Naive B cell (primary cell): ENCODE measurements at regions not wholly inside any gene's neighbourhood (a gene's known extent, or its start where the extent isn't known, plus 50 kb on each side); places are given as distances from the start of the nearest gene placed in this dataset.

Source experiments
- ATAC-seq, 2 donors: fragments of 150-1000 bp; cut with Tn5 transposase; 2 replicates each; pipeline ENCODE4 v1.10.0; 2021; ENCODE audit warnings: low read depth in 2 of 2, mild to moderate bottlenecking in 2 of 2, moderate library complexity in 2 of 2
- DNase-seq: peaks from one replicate; pipeline ENCODE4 v3.0.0; 2022
- H3K27ac Mint-ChIP-seq, 6 donors: one replicate each; pipeline ENCODE4 v1.8.0; 2020 to 2022; ENCODE audit warnings: mild to moderate bottlenecking in 6 of 6, mixed read lengths in 6 of 6, moderate library complexity in 5 of 6, inconsistent platforms in 2 of 6
- H3K27me3 Mint-ChIP-seq, 3 donors: one replicate each; pipeline ENCODE4 v1.8.0; 2021 to 2022; ENCODE audit warnings: mixed read lengths in 3 of 3, mild to moderate bottlenecking in 1 of 3
- H3K36me3 Mint-ChIP-seq, 2 donors: one replicate each; pipeline ENCODE4 v1.8.0; 2020 to 2022; ENCODE audit warnings: mixed read lengths in 2 of 2, inconsistent platforms in 1 of 2, mild to moderate bottlenecking in 1 of 2
- H3K4me1 Mint-ChIP-seq, 3 donors: one replicate each; pipeline ENCODE4 v1.8.0; 2020 to 2022; ENCODE audit warnings: mixed read lengths in 3 of 3, inconsistent platforms in 1 of 3, mild to moderate bottlenecking in 1 of 3, moderate library complexity in 1 of 3
- H3K4me3 Mint-ChIP-seq, 8 donors: one replicate each; pipeline ENCODE4 v1.8.0; 2020 to 2022; ENCODE audit warnings: mild to moderate bottlenecking in 8 of 8, mixed read lengths in 8 of 8, moderate library complexity in 8 of 8, inconsistent platforms in 2 of 8
- H3K9me3 Mint-ChIP-seq, 7 donors: one replicate each; pipeline ENCODE4 v1.8.0; 2020 to 2022; ENCODE audit warnings: mixed read lengths in 7 of 7, mild to moderate bottlenecking in 5 of 7, inconsistent platforms in 2 of 7, moderate library complexity in 1 of 7

GRCh38 chr10:31140716-31141115, 109.1 kb upstream of the ZNF438 start:
- no peak overlapping the region for H3K27ac Mint-ChIP-seq
- peaks cover 2 to 11% (median 3%) of the 10 kb centered on the region in 3 donors for H3K27me3 Mint-ChIP-seq
- ATAC-seq (no peak), DNase-seq (no peak)
- H3K4me3 Mint-ChIP-seq, result no peak overlapping the region
- H3K4me1 Mint-ChIP-seq, result peaks cover 7 to 10% (median 8%) of the 10 kb centered on the region in 3 donors
- no peaks in the 10 kb centered on the region for H3K36me3 Mint-ChIP-seq
- no peaks in the 10 kb centered on the region for H3K9me3 Mint-ChIP-seq

DNA sequence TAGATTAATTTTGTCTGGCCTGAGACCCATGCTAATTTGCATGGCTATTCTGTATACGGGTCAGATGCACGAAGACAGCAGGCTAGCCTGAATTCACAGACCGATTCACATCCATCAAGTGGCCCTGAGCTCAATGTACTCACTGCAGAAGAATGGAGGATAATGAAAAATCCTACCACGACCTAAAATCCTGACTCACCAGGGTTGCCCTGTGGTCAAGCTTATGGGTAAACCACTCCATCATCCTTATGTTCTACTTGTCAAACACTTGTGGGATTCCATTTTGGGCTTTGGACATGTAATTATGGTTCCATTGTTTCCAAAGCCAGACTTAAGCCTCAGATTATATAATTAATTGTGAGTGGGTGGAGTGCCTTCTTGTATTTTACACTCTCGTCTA, 110.4 kb upstream of the ZNF438 start:
- Mint-ChIP-seq H3K4me1 (peaks cover 6 to 13% (median 8%) of the 10 kb centered on the region in 3 donors), H3K36me3 (no peaks in the 10 kb centered on the region), H3K4me3 (no peak overlapping the region), H3K27me3 (peaks cover 13 to 17% (median 16%) of the 10 kb centered on the region in 3 donors), H3K27ac (peak overlapping the region in 1 of 6 donors; percentile 36), H3K9me3 (no peaks in the 10 kb centered on the region)
- DNase-seq (no peak), ATAC-seq (no peak)

GRCh38 chr10:31143331-31143935, 111.8 kb upstream of the ZNF438 start:
- Mint-ChIP-seq H3K9me3 (no peaks in the 10 kb centered on the region), H3K27ac (peak overlapping the region in 3 of 6 donors; percentile 24 to 45 (median 34)), H3K36me3 (no peaks in the 10 kb centered on the region), H3K4me3 (no peak overlapping the region), H3K27me3 (peaks cover 17 to 19% (median 19%) of the 10 kb centered on the region in 3 donors), H3K4me1 (peaks cover 0 to 6% (median 3%) of the 10 kb centered on the region in 3 donors)
- DNase-seq (no peak), ATAC-seq (no peak)

DNA sequence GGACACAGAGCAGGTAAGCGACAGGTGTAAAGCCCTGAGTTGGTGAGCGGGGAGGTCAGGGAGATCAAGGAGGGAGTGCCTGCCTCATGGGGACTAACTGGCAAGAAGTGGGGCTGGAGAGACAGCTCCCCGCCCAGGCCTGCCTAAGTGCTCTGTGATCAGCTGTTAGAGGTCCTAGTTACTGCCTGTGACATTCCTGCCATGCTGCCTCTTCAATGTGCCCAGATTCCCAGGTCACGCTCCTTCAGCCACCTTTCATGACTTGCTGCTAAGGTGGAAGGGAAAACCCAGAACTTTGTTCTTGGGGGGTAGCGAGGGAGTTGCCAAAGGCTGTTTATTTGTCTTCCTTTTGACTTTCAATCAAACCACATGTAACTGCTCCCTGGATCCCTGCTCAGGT, 114.3 kb upstream of the ZNF438 start:
- H3K4me1 Mint-ChIP-seq, result peaks cover 0 to 6% (median 3%) of the 10 kb centered on the region in 3 donors
- DNase-seq (no peak), ATAC-seq (no peak)
- H3K36me3 Mint-ChIP-seq, result no peaks in the 10 kb centered on the region
- H3K9me3 Mint-ChIP-seq, result no peaks in the 10 kb centered on the region
- peaks cover 17 to 19% (median 19%) of the 10 kb centered on the region in 3 donors for H3K27me3 Mint-ChIP-seq
- peak overlapping the region in 2 of 6 donors; percentile 20 to 66 for H3K27ac Mint-ChIP-seq
- H3K4me3 Mint-ChIP-seq, result no peak overlapping the region

GRCh38 chr10:31146491-31147209, 115.0 kb upstream of the ZNF438 start:
- Mint-ChIP-seq H3K27me3 (peaks cover 17 to 19% (median 19%) of the 10 kb centered on the region in 3 donors), H3K27ac (peak overlapping the region in 2 of 6 donors; percentile 20 to 66), H3K4me1 (peaks cover 0 to 6% (median 3%) of the 10 kb centered on the region in 3 donors), H3K4me3 (no peak overlapping the region), H3K9me3 (no peaks in the 10 kb centered on the region), H3K36me3 (no peaks in the 10 kb centered on the region)
- DNase-seq (no peak), ATAC-seq (no peak)

- no peak for ATAC-seq
- H3K9me3 Mint-ChIP-seq, result no peaks in the 10 kb centered on the region
- no peak overlapping the region for H3K4me3 Mint-ChIP-seq
- H3K36me3 Mint-ChIP-seq, result no peaks in the 10 kb centered on the region
- H3K27me3 Mint-ChIP-seq, result peaks cover 17 to 19% (median 19%) of the 10 kb centered on the region in 3 donors
- H3K27ac Mint-ChIP-seq, result no peak overlapping the region
- peaks cover 0 to 6% (median 3%) of the 10 kb centered on the region in 3 donors for H3K4me1 Mint-ChIP-seq
- no peak for DNase-seq
Measured at GRCh38 chr10:31147210-31147608, 115.5 kb upstream of the ZNF438 start.

DNA sequence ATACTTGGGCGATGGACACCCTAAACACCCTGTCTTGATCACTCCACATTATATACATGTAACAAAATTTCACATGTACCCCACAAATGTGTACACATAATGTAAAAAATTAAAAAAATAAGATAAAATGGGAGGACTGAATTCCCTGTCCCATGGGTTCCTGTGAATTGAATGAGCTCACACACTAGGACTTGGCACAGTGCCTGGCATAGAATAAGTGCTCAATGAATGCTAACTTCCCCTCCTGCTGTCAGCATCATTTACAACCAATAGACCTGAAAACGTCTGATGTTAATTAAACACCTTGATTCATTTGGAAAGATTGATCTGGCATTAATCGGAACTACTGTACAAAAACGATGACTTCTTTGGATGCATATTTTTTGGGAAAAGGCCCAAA, 117.3 kb upstream of the ZNF438 start:
- ATAC-seq, result no peak
- H3K4me3 Mint-ChIP-seq, result no peak overlapping the region
- H3K36me3 Mint-ChIP-seq, result no peaks in the 10 kb centered on the region
- DNase-seq, result no peak
- peaks cover 17 to 19% (median 19%) of the 10 kb centered on the region in 3 donors for H3K27me3 Mint-ChIP-seq
- no peak overlapping the region for H3K27ac Mint-ChIP-seq
- peaks cover 0 to 1% (median 0%) of the 10 kb centered on the region in 7 donors for H3K9me3 Mint-ChIP-seq
- peaks cover 0 to 6% (median 3%) of the 10 kb centered on the region in 3 donors for H3K4me1 Mint-ChIP-seq

GRCh38 chr10:31149835-31150512, 118.3 kb upstream of the ZNF438 start:
- peaks cover 0 to 2% (median 0%) of the 10 kb centered on the region in 7 donors for H3K9me3 Mint-ChIP-seq
- peaks cover 0 to 6% (median 3%) of the 10 kb centered on the region in 3 donors for H3K4me1 Mint-ChIP-seq
- DNase-seq, result no peak
- H3K4me3 Mint-ChIP-seq, result no peak overlapping the region
- H3K27me3 Mint-ChIP-seq, result peaks cover 13 to 19% (median 19%) of the 10 kb centered on the region in 3 donors
- no peak for ATAC-seq
- peak overlapping the region in 1 of 6 donors; percentile 39 for H3K27ac Mint-ChIP-seq
- no peaks in the 10 kb centered on the region for H3K36me3 Mint-ChIP-seq

DNA sequence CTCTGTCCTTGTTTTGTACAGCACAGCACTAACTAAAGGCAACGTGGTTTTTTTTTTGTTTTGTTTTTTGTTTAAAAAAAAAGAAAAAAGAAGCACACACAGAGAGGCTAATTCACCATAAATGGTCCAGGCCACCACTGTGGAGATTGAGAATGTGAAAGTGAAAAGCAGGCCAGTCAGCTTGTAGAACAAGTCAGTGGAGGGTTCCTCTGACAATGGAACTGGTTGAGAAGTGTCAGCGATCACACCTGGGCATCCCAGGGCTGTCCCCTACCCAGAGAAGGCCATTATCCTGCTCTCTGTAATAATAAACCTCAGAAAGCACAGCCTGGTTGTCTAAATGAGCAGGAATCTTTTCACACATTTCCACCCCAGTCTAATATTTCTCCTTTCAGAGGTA, 119.6 kb upstream of the ZNF438 start:
- DNase-seq (no peak), ATAC-seq (no peak)
- Mint-ChIP-seq H3K36me3 (no peaks in the 10 kb centered on the region), H3K9me3 (peaks cover 0 to 2% (median 0%) of the 10 kb centered on the region in 7 donors), H3K27me3 (peaks cover 1 to 11% (median 11%) of the 10 kb centered on the region in 3 donors), H3K4me3 (no peak overlapping the region), H3K4me1 (peaks cover 0 to 2% (median under 1%) of the 10 kb centered on the region in 3 donors), H3K27ac (peak overlapping the region in 2 of 6 donors; percentile 35 to 38)

DNA sequence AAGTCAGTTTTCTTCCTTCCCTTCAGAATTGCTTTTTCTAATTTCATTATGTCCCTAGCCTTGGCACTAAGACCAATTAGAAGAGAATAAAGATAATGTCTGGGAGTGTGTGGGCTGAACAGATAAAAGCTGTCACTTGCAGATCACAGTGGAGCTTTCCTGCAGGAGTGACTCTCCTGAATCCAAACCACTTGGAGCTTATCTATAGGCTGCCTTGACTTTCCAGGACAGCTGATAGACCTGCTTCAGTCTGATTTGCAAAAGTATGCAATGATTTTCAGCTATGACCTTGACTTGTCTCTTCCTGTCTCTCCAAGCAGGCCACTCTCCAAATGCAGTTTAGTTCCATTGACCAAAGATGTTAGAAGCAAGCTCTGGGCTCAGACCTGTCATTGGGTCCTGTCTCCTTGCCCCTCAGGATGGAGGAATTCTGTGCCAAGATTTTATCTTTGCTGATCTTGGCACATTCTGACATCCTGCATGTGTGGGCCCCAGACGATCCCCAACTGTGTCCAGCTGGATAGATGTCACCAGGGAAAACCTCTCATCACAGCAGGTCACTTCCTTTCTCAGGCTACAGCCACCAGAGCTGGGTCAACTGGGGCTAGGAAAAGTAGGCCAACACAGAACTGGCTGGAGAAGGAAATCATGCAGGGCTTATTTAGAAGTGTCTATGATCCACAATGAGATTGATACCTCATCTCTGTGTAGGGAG, 120.9 kb upstream of the ZNF438 start:
- DNase-seq (no peak), ATAC-seq (no peak)
- Mint-ChIP-seq H3K27me3 (peaks cover 0 to under 1% (median 0%) of the 10 kb centered on the region in 3 donors), H3K4me3 (no peak overlapping the region), H3K9me3 (peaks cover 0 to 2% (median 0%) of the 10 kb centered on the region in 7 donors), H3K4me1 (no peaks in the 10 kb centered on the region), H3K36me3 (no peaks in the 10 kb centered on the region), H3K27ac (no peak overlapping the region)

DNA sequence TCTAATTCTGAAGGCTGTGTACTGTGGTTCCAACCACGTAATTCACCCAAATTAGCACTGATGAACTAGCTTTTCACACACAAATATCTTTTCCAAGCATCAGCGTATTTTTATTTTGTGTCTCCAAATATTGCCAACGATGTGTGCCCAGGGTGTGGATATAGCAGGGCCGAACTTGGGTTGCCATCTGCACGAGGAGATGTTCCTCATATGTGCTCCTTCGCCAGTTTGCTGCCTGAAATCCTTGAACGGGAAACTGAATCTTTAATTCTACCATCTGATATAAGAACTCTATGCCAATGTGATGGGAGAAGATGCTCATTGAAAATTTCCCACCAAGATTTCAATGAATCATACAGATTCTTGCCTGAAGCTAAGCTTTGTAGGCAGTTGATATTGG, 121.5 kb upstream of the ZNF438 start:
- Mint-ChIP-seq H3K27ac (peak overlapping the region in 1 of 6 donors; percentile 84), H3K4me1 (no peaks in the 10 kb centered on the region), H3K4me3 (peak overlapping the region in 1 of 8 donors; percentile 3), H3K36me3 (no peaks in the 10 kb centered on the region), H3K27me3 (no peaks in the 10 kb centered on the region), H3K9me3 (peaks cover 0 to 2% (median 0%) of the 10 kb centered on the region in 7 donors)
- ATAC-seq (no peak), DNase-seq (no peak)

GRCh38 chr10:31153692-31154091, 122.0 kb upstream of the ZNF438 start:
- no peak overlapping the region for H3K27ac Mint-ChIP-seq
- no peak overlapping the region for H3K4me3 Mint-ChIP-seq
- no peaks in the 10 kb centered on the region for H3K4me1 Mint-ChIP-seq
- H3K27me3 Mint-ChIP-seq, result no peaks in the 10 kb centered on the region
- ATAC-seq, result no peak
- H3K9me3 Mint-ChIP-seq, result peaks cover 0 to 2% (median 0%) of the 10 kb centered on the region in 7 donors
- no peak for DNase-seq
- no peaks in the 10 kb centered on the region for H3K36me3 Mint-ChIP-seq

- no peaks in the 10 kb centered on the region for H3K27me3 Mint-ChIP-seq
- no peak for ATAC-seq
- H3K36me3 Mint-ChIP-seq, result no peaks in the 10 kb centered on the region
- DNase-seq, result no peak
- H3K4me1 Mint-ChIP-seq, result no peaks in the 10 kb centered on the region
- H3K9me3 Mint-ChIP-seq, result peaks cover 0 to 2% (median 0%) of the 10 kb centered on the region in 7 donors
- H3K4me3 Mint-ChIP-seq, result no peak overlapping the region
- no peak overlapping the region for H3K27ac Mint-ChIP-seq
Measured at GRCh38 chr10:31154996-31155395, 123.3 kb upstream of the ZNF438 start.
